GM13976 (cell line): ENCODE measurements at regions not wholly inside any gene's neighbourhood (a gene's known extent, or its start where the extent isn't known, plus 50 kb on each side); places are given as distances from the start of the nearest gene placed in this dataset.

Experiments used
- DNase-seq: peaks from one replicate; pipeline ENCODE4 v3.0.0; 2012; ENCODE audit warnings: low spot score
- CTCF ChIP-seq: IDR thresholded peaks from 2 replicates; pipeline ENCODE4 v1.5.1; 2012; ENCODE audit warnings: borderline replicate concordance, mild to moderate bottlenecking; ENCODE audit not compliant: insufficient read depth; ENCODE audit errors: extremely low read depth, missing control alignments, control extremely low read depth
- in situ Hi-C: fragments of 300-500 bp; cut with MboI; formaldehyde crosslinking; loops from one replicate; pipeline ENCODE4 v1.12.0; 2022; ENCODE audit warnings: low sequenced_read_pairs, mixed read lengths, inconsistent platforms; ENCODE audit not compliant: unreplicated experiment

GRCh38 chr2:211086049-211086448 lies 529.6 kb downstream of the CPS1 start:
- in situ Hi-C loops, result no loop called here
- DNase-seq, result no peak
- TF ChIP-seq CTCF, result no peak

- in situ Hi-C loops, result no loop called here
- no peak for DNase-seq
- no peak for TF ChIP-seq CTCF
Observed at GRCh38 chr2:211089127-211089526, 532.7 kb downstream of the CPS1 start.

GRCh38 chr2:211093743-211094303 lies 537.4 kb downstream of the CPS1 start:
- in situ Hi-C loops, result no loop called here
- TF ChIP-seq CTCF, result no peak
- no peak for DNase-seq

GRCh38 chr2:211103989-211104388 lies 547.6 kb downstream of the CPS1 start:
- DNase-seq, result no peak
- in situ Hi-C loops, result no loop called here
- no peak for TF ChIP-seq CTCF

- in situ Hi-C loops, result no loop called here
Observed at GRCh38 chr2:211113334-211114175, 557.2 kb downstream of the CPS1 start.

More at GRCh38 chr2:211113334-211114175, 557.2 kb downstream of the CPS1 start:
- TF ChIP-seq CTCF, result no peak
- DNase-seq, result no peak
